Right lobe of liver (tissue), 6 donors: ENCODE measurements at regions not wholly inside any gene's neighbourhood (a gene's known extent, or its start where the extent isn't known, plus 50 kb on each side); places are given as distances from the start of the nearest gene placed in this dataset.

Experiments used
- ATAC-seq, 4 donors: fragments of 200-7000 bp; cut with Tn5 transposase; one replicate each; pipeline ENCODE4 v1.9.1; 2020; ENCODE audit warnings: mild to moderate bottlenecking in 4 of 4, moderate library complexity in 4 of 4
- DNase-seq, 3 donors: peaks; one replicate each; pipeline ENCODE4 v3.0.0-alpha.2; 2020
- H3K27ac ChIP-seq, 3 donors: fragments of 200-600 bp; one replicate each; pipeline ENCODE4 v1.8.0; 2022
- H3K27me3 ChIP-seq, 2 donors: fragments of 200-600 bp; one replicate each; pipeline ENCODE4 v1.8.0; 2022
- H3K36me3 ChIP-seq, 4 donors: fragments of 200-600 bp; sonication (generic) in 1 of 4; one replicate each; pipeline versions ENCODE4 v1.5.1 to v1.8.0; 2017 to 2022; ENCODE audit warnings: control low read depth in 1 of 4
- H3K4me1 ChIP-seq, 4 donors: fragments of 200-600 bp; sonication (generic) in 1 of 4; one replicate each; pipeline versions ENCODE4 v1.5.1 to v1.8.0; 2017 to 2022; ENCODE audit warnings: control low read depth in 1 of 4
- H3K4me3 ChIP-seq, 3 donors: fragments of 200-600 bp; one replicate each; pipeline ENCODE4 v1.8.0; 2022
- H3K9me3 ChIP-seq, 4 donors: fragments of 200-600 bp; sonication (generic) in 1 of 4; one replicate each; pipeline versions ENCODE4 v1.5.1 to v1.8.0; 2017 to 2022; ENCODE audit warnings: control low read depth in 1 of 4
- POLR2A ChIP-seq: fragments of 450-650 bp; IDR thresholded peaks from one replicate; pipeline ENCODE4 v1.6.1; 2017; ENCODE audit warnings: antibody characterized with exemption, mild to moderate bottlenecking
- WGBS: methylation state at CpG from one replicate; pipeline ENCODE4 v1.1.6; 2018; ENCODE audit warnings: low coverage, low lambda C conversion rate; ENCODE audit not compliant: insufficient coverage; ENCODE audit errors: missing lambda C conversion rate; 5-methylcytosine and 5-hydroxymethylcytosine counted together
- intact Hi-C, 2 donors: fragments of 100-400 bp; cut with DNase I; formaldehyde crosslinking; loops; one replicate each; pipeline versions ENCODE4 v1.11.2 to v1.14.1; 2022
- TF ChIP-seq, protein P1 (sequence below), 4 donors: fragments of 200-600 bp in 3 of 4; fragments of 450-650 bp in 1 of 4; IDR thresholded peaks; one replicate each; pipeline versions ENCODE4 v1.5.1 to v1.8.0; 2016 to 2022; ENCODE audit warnings: antibody characterized with exemption in 4 of 4, mild to moderate bottlenecking in 2 of 4
- donor health status: DM: no; HTN: yes; CAD: no.
- donor health status: DM: no; HTN: no; CAD: no.
- donor health status: DM: no; HTN: no; CAD: no.
- donor health status: DM: no; HTN: yes; CAD: no.
- donor health status: DM: no; HTN: yes; CAD: no.

DNA sequence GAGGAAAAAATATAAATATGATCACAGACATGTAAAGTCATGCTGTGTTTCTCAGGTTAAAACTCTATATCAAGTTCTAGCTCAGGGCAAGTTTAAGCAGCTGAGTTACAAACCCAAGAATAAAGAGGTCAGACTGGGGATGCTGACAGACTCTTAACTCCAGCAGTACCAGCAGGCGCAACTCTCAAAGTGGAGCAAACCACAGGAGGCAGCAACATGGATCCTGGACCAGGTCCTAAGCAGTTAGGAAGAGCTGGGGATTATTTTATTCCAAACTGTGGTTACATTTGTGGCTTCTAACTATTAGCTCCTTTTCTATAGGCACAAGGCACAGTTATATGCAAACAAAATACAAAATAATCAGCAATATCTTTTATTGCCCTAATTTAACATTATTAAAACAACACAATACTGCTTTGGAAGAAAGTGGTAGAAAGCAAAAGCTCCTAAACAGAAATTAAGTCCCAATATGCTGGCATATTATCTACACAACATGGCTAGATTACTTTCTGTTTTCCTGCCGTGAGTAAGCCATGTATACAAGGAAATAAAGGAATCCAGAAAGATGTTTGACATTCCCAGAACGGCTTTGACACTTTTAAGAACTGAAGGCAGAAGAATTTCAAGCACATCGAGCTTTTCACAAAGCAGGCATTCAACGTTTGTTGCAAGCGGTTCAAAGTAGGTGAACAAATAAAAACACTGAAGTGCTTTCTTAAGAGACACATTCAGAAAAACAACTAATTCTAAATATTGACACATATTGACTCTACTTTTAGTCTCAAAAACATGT is 378.8 kb upstream of the ZNF608 start:
- no peak overlapping the region for H3K4me3 ChIP-seq
- no peak for DNase-seq
- ATAC-seq: no peak
- no peaks in the 10 kb centered on the region for H3K27me3 ChIP-seq
- WGBS: 42% methylated on average over 6 of the region's 6 CpGs
- no peaks in the 10 kb centered on the region for H3K36me3 ChIP-seq
- H3K9me3 ChIP-seq: no peaks in the 10 kb centered on the region
- H3K4me1 ChIP-seq: no peaks in the 10 kb centered on the region
- no peak overlapping the region for H3K27ac ChIP-seq
- TF ChIP-seq, protein P1, sequence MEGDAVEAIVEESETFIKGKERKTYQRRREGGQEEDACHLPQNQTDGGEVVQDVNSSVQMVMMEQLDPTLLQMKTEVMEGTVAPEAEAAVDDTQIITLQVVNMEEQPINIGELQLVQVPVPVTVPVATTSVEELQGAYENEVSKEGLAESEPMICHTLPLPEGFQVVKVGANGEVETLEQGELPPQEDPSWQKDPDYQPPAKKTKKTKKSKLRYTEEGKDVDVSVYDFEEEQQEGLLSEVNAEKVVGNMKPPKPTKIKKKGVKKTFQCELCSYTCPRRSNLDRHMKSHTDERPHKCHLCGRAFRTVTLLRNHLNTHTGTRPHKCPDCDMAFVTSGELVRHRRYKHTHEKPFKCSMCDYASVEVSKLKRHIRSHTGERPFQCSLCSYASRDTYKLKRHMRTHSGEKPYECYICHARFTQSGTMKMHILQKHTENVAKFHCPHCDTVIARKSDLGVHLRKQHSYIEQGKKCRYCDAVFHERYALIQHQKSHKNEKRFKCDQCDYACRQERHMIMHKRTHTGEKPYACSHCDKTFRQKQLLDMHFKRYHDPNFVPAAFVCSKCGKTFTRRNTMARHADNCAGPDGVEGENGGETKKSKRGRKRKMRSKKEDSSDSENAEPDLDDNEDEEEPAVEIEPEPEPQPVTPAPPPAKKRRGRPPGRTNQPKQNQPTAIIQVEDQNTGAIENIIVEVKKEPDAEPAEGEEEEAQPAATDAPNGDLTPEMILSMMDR (IDR thresholded peaks at IDR 0.05): no peak
- no peak for TF ChIP-seq POLR2A
- intact Hi-C loops: no loop called here

DNA sequence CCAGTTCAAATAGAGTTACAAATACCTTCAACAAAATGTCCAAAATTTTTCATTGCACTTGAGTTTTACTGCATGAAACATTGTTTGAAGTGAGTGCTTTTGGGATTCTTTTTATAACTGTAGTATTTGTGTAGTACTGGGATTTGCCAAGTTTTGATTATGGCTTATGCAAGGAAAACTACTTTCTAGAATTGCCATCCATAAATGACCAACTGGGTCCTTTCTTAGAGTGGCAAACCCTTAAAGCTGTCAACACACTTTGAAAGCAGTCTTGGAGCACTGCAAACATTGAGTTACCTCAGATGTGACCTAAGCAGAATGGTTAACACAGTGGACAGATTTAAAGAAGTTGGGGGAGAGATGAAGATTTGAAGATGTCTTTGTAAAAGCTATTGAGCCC is 379.6 kb upstream of the ZNF608 start:
- intact Hi-C loops: no loop called here
- no peak overlapping the region for H3K4me3 ChIP-seq

DNA sequence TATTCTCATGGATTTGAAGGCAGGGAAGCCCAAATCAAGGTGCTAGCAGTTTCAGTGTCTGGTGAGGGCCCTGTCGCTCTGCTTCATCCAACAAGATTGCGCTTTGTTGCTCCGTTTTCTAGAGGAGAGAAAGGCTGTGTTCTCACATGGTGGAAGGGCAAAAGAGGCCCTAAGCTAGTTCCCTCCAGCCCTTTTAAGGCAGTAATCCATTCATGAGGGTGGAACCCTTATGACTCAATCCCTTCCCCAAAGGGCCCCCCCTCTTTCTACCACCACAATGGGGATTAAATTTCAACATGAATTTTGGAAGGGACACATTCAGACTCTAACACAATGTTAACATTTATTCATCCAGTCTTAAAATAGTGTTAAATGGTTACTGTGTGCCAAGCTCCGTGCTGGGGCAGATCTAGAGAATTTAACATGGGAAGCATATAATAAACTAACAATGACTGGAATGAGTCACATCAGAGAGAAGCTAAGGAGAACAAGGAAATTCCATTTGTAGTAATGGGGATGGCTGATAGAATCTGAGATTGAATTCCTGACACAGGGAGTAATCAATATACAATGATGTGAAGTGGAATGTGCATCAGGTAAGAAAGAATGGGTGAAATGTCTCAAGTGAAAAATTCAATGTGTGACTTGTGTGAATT is 382.8 kb upstream of the ZNF608 start:
- Histone ChIP-seq H3K4me1 (no peaks in the 10 kb centered on the region), H3K27me3 (no peaks in the 10 kb centered on the region), H3K4me3 (no peak overlapping the region), H3K9me3 (no peaks in the 10 kb centered on the region), H3K27ac (no peak overlapping the region), H3K36me3 (no peaks in the 10 kb centered on the region)
- WGBS: 93% methylated on average over 4 of the region's 4 CpGs
- intact Hi-C loops: no loop called here
- TF ChIP-seq, protein P1 (IDR thresholded peaks at IDR 0.05): no peak
- no peak for TF ChIP-seq POLR2A
- ATAC-seq: no peak
- no peak for DNase-seq

More for the DNA sequence above, 379.6 kb upstream of the ZNF608 start:
- Histone ChIP-seq H3K27me3 (no peaks in the 10 kb centered on the region), H3K27ac (no peak overlapping the region), H3K4me1 (no peaks in the 10 kb centered on the region), H3K36me3 (no peaks in the 10 kb centered on the region), H3K9me3 (no peaks in the 10 kb centered on the region)
- ATAC-seq: no peak
- no peak for TF ChIP-seq POLR2A
- TF ChIP-seq, protein P1 (IDR thresholded peaks at IDR 0.05): no peak
- DNase-seq: no peak

DNA sequence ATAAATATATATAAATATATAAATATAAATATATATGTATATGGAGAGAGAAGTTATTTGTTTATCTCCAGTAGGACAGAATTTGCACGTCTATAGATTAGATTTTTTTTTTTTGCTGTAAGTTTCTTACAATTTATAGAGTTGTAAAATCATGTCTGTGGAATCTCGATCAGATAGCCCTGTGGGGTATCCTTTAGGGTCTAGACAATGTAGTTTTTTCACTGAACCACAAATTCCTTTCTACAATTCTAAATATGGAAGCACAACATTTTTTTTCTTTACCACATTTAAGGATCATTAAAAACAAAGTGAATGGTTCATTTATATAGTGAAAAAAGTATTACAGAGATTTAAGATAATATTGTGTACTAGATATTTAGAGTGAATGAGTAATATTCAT is 384.2 kb upstream of the ZNF608 start:
- no peak for ATAC-seq

More for the DNA sequence above, 384.2 kb upstream of the ZNF608 start:
- TF ChIP-seq, protein P1 (IDR thresholded peaks at IDR 0.05): no peak
- no peak for TF ChIP-seq POLR2A
- H3K36me3 ChIP-seq: no peaks in the 10 kb centered on the region
- no peaks in the 10 kb centered on the region for H3K27me3 ChIP-seq
- no peak overlapping the region for H3K27ac ChIP-seq
- no peak for DNase-seq
- no peak overlapping the region for H3K4me3 ChIP-seq
- H3K9me3 ChIP-seq: no peaks in the 10 kb centered on the region
- intact Hi-C loops: no loop called here
- 90% methylated on average over 2 of the region's 2 CpGs for WGBS
- no peaks in the 10 kb centered on the region for H3K4me1 ChIP-seq
